HG03066 (cell line): ENCODE measurements at regions not wholly inside any gene's neighbourhood (a gene's known extent, or its start where the extent isn't known, plus 50 kb on each side); places are given as distances from the start of the nearest gene placed in this dataset.
"Not testable (repeated sequence)": the region's sequence is repeated elsewhere in the genome, so short reads cannot be mapped to it uniquely, and the experiment has no call there.

ENCODE experiments used
- ATAC-seq: cut with Tn5 transposase; IDR thresholded peaks from one replicate; pipeline ENCODE4 v1.9.1; 2021; ENCODE audit warnings: low read depth; ENCODE audit not compliant: unreplicated experiment

DNA sequence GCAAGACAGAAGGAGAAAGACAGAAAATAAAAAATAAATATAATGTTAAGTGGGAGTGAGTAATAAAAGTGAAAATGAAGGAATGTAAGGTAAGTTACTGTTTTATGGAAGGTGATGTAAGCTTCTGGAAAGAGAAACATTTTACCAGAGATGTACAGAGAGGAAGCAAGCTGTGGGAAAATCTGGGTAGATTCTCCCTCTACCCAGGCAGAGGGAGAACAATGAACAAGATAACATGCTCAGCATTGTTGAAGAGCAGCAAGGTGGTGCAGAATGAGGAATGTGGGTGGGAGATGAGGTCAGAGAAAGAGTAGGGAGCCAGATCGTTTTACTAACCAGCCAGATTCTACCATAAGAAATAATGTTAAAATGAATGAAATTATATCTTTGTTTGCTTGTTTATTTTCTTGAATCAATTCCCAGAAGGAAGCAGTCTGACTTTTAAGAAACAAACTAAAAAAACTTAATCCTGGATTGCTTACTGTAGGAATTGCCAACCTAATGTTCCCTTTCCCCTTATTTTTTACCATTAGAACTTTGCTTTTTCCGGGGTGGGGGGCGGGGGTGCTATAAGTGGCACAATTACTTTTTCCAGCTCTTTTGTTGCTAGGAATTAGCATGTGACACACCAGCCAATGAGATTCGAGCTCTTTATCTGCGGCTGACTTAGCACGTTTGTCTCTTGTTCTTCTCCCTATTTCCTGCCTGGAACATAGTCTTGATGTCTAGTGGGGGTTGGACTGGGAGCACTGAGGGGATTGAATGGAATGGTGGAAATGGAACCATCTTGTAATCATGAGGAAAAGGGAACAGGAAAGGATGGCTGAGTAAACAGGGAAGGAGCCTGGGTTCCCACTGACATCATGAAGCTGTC is 356.7 kb downstream of the TMEM167A start:
- ATAC-seq: no peak

GRCh38 chr5:82719368-82719767 is 357.8 kb downstream of the TMEM167A start:
- ATAC-seq: no peak

DNA sequence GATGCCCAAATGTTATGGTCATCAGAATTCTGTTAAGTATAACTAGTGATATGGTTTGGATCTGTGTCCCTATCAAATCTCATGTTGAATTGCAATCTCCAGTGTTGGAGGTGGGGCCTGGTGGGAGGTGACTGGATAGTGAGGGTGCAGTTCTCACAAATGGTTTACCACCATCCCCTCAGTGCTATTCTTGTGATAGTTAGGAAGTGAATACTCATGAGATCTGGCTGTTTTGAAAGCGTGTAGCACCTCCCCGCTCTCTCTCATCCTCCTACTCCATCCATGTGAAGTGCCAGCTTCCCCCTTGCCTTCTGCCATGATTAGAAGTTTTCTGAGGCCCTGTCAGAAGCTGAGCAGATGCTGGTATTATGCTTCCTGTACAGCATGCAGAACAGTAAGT is 359.5 kb downstream of the TMEM167A start:
- ATAC-seq: no peak

GRCh38 chr5:82714732-82715131 is 362.5 kb downstream of the TMEM167A start:
- not testable (repeated sequence) for ATAC-seq

GRCh38 chr5:82713811-82714210 is 363.4 kb downstream of the TMEM167A start:
- no peak for ATAC-seq

DNA sequence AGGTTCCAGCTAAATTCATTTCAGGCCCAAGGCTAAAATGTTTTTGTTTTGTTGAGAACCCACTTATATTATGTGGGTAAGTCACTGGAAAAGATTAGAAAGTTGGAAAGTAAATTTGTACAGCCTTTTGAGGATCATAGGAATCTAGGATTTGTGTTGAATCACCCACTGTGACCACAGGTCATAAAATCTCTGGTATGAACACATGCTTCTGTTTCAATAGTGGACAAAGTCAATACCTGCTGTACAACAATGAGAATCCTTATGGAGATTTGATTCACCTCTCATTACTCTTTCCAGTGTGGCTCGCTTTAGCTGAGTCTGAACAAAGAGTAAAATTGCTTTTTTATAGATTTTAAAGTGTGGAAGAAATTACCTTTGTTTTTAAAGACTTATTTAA is 369.5 kb downstream of the TMEM167A start:
- no peak for ATAC-seq

DNA sequence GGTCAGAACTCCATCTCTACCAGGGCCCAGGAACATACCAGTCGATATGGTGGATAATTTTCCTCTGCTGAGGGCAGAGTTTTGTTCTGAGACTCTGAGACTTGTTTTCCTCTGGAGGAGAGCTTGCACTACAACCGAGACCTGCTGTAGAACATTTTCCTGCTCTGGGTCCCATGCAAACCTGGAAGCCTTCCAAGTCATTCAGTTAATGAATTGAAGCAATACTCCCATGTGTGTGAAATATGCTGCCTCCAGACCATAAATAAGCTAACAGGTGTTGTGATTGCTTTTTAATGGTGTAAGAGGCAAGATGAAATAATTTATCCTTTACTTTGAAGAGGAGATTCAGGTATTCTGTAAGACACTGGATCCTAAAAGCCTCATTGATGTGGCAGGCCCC is 372.8 kb downstream of the TMEM167A start:
- ATAC-seq: no peak

- no peak for ATAC-seq
Observed at GRCh38 chr5:82702046-82702445, 375.1 kb downstream of the TMEM167A start.

GRCh38 chr5:82699737-82700136 is 377.5 kb downstream of the TMEM167A start:
- no peak for ATAC-seq

DNA sequence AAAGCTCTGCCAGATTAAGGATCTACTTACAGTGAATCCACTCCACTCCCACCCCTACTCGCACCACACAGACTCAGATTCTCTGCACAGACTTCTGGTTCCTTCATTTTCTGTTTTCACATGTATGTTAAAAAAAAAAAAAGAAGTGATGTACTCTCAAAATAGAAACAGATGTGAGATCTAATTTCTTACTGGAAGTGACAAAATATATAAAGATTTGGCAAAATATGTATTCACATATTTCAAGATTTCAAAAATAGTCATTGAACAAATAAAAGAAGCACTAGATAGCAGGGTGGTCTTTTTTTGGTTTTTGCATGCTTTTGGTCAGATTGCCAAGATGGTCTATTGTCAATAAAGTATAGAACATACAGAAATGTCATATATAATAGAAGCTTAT is 379.2 kb downstream of the TMEM167A start:
- no peak for ATAC-seq

- no peak for ATAC-seq
Observed at GRCh38 chr5:82694711-82695285, 382.4 kb downstream of the TMEM167A start.

GRCh38 chr5:82692826-82693225 is 384.4 kb downstream of the TMEM167A start:
- no peak for ATAC-seq

GRCh38 chr5:82684659-82685058 is 392.5 kb downstream of the TMEM167A start:
- ATAC-seq: no peak

- no peak for ATAC-seq
Observed at GRCh38 chr5:82684165-82684564, 393.0 kb downstream of the TMEM167A start.

- no peak for ATAC-seq
Observed at GRCh38 chr5:82679660-82680059, 397.5 kb downstream of the TMEM167A start.

DNA sequence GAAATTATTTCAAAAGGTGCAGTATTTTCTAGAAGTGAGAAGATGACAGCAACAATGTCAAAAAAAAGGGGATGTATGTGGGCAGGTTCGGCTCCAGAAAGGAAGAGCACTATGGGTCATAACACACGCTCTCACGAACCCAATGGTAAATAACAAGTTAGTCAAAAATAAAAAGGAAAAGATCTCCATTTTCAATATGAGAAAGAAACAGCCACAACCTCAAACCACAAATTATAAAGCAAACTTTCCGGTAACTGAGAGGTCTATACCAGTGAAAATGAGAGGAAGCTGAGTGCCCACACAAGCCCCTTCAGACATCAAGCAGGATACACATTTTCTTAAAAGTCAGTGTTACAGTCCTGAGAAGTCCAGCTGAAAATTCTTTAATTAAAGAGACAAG is 398.5 kb upstream of the RPS23 start:
- ATAC-seq: no peak

DNA sequence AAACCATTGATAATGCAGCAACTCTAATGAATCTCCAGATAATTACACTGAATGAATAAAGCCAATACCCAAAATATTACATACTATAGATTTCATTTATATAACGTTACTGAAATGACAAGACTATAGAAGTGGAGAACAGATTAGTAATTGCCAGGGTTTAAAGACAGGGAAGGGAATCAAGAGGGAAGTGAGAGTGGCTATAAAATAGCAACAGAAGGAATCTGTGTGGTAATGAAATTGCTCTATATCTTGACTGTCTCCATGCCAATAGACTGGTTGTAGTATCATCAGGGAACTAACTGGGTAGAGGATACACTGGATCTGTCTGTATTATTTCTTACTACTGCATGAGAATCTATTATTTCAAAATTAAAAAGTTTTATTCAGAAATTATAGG is 396.5 kb upstream of the RPS23 start:
- no peak for ATAC-seq

GRCh38 chr5:82673057-82673809 is 395.1 kb upstream of the RPS23 start:
- no peak for ATAC-seq

- no peak for ATAC-seq
Observed at GRCh38 chr5:82670692-82671091, 392.5 kb upstream of the RPS23 start.

- no peak for ATAC-seq
Observed at GRCh38 chr5:82669720-82670119, 391.6 kb upstream of the RPS23 start.

GRCh38 chr5:82666312-82666711 is 388.2 kb upstream of the RPS23 start:
- ATAC-seq: no peak
